OCI-LY1 (cell line): ENCODE measurements at regions not wholly inside any gene's neighbourhood (a gene's known extent, or its start where the extent isn't known, plus 50 kb on each side); places are given as distances from the start of the nearest gene placed in this dataset.

ENCODE experiments used
- CTCF ChIP-seq: fragments of 200-600 bp; sonication (generic), shearing (Covaris generic); IDR thresholded peaks from 2 replicates; pipeline ENCODE4 v1.5.1; 2017; ENCODE audit warnings: mild to moderate bottlenecking, antibody characterized with exemption, low read length, moderate library complexity, mixed read lengths
- EZH2 ChIP-seq: fragments of 200-600 bp; sonication (generic), shearing (Covaris generic); IDR thresholded peaks from 2 replicates; pipeline ENCODE4 v1.8.0; 2017; ENCODE audit warnings: borderline replicate concordance, mixed run types, mild to moderate bottlenecking, antibody characterized with exemption, low read length, moderate library complexity, mixed read lengths

DNA sequence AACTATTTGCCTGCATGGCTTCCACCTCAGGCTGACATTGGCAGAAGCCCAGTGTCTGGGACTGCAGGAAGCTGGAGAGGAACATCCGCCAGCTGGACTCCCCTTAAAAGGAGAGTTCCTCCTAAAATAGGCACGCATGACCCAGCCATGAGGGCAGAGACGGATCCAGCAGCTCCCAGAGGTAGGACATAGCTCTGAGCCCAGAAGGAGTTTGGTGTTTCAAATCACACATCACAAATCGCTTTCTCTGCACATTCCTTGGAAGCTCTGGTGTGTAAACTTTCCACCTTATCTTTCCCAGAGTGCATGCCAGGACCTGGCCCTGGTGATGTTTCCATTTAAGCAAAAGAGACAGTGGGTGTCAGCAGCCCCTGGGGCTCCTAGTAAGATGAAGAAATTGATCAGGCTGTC is 231.1 kb upstream of the CDH5 start:
- no peak for TF ChIP-seq EZH2
- no peak for TF ChIP-seq CTCF
